Astrocyte (in vitro differentiated cells and primary cell): ENCODE measurements at regions not wholly inside any gene's neighbourhood (a gene's known extent, or its start where the extent isn't known, plus 50 kb on each side); places are given as distances from the start of the nearest gene placed in this dataset.

Experiments used
- DNase-seq: peaks from one replicate; pipeline ENCODE4 v3.0.0-alpha.2; 2010; ENCODE audit warnings: low read depth
- FAIRE-seq: peaks from 2 replicates; lab custom pipeline; 2011; peaks lifted over from hg19 to GRCh38; lab: Jason Lieb, UNC
- H2AFZ ChIP-seq: 2 replicates; pipeline ENCODE4 v1.6.0; 2012; ENCODE audit warnings: low read depth, low read length, inconsistent platforms
- H3K27ac ChIP-seq: 2 replicates; pipeline ENCODE4 v1.5.1; 2011; ENCODE audit warnings: low read depth, low read length, inconsistent platforms
- H3K27me3 ChIP-seq: 2 replicates; pipeline ENCODE4 v1.6.0; 2011; ENCODE audit warnings: low read length, inconsistent platforms; ENCODE audit not compliant: insufficient read depth
- H3K36me3 ChIP-seq: 2 replicates; pipeline ENCODE4 v1.5.1; 2011; ENCODE audit warnings: low read length, inconsistent platforms; ENCODE audit not compliant: insufficient read depth
- H3K4me1 ChIP-seq: 2 replicates; pipeline ENCODE4 v1.5.1; 2011; ENCODE audit warnings: low read length, inconsistent platforms; ENCODE audit not compliant: insufficient read depth
- H3K4me2 ChIP-seq: 2 replicates; pipeline ENCODE4 v1.6.0; 2012; ENCODE audit warnings: low read length, inconsistent platforms
- H3K4me3 ChIP-seq: 2 replicates; pipeline ENCODE4 v1.5.1; 2011; ENCODE audit warnings: low read depth, mild to moderate bottlenecking, low read length, inconsistent platforms; ENCODE audit not compliant: insufficient read depth
- H3K79me2 ChIP-seq: 2 replicates; pipeline ENCODE4 v1.6.0; 2012; ENCODE audit warnings: mild to moderate bottlenecking, low read length, inconsistent platforms; ENCODE audit not compliant: insufficient read depth
- H3K9ac ChIP-seq: 2 replicates; pipeline ENCODE4 v1.6.0; 2012; ENCODE audit warnings: mild to moderate bottlenecking, low read length, inconsistent platforms
- H3K9me3 ChIP-seq: 2 replicates; pipeline ENCODE4 v1.5.1; 2012; ENCODE audit warnings: low read depth, mild to moderate bottlenecking, low read length, inconsistent platforms; ENCODE audit not compliant: insufficient read depth
- H4K20me1 ChIP-seq: 2 replicates; pipeline ENCODE4 v1.6.0; 2012; ENCODE audit warnings: low read length, inconsistent platforms; ENCODE audit not compliant: insufficient read depth
- H3K27ac Mint-ChIP-seq: one replicate; pipeline ENCODE4 v1.8.0; 2021; ENCODE audit warnings: mild to moderate bottlenecking, mixed read lengths; ENCODE audit not compliant: unreplicated experiment
- H3K27me3 Mint-ChIP-seq: one replicate; pipeline ENCODE4 v1.8.0; 2021; ENCODE audit warnings: low read depth, mixed read lengths; ENCODE audit not compliant: unreplicated experiment
- H3K36me3 Mint-ChIP-seq: one replicate; pipeline ENCODE4 v1.8.0; 2021; ENCODE audit warnings: low read depth, mixed read lengths; ENCODE audit not compliant: unreplicated experiment
- H3K4me1 Mint-ChIP-seq: one replicate; pipeline ENCODE4 v1.8.0; 2021; ENCODE audit warnings: low read depth, mixed read lengths; ENCODE audit not compliant: unreplicated experiment
- H3K4me3 Mint-ChIP-seq: one replicate; pipeline ENCODE4 v1.8.0; 2021; ENCODE audit warnings: mild to moderate bottlenecking, moderate library complexity, mixed read lengths; ENCODE audit not compliant: unreplicated experiment
- H3K9me3 Mint-ChIP-seq: one replicate; pipeline ENCODE4 v1.8.0; 2021; ENCODE audit warnings: mild to moderate bottlenecking, mixed read lengths; ENCODE audit not compliant: unreplicated experiment
- EZH2 ChIP-seq: IDR thresholded peaks from 2 replicates; pipeline ENCODE4 v1.6.1; 2012; ENCODE audit warnings: mild to moderate bottlenecking, low read length, inconsistent platforms; ENCODE audit not compliant: insufficient read depth
- TF ChIP-seq, protein P1 (sequence below): IDR thresholded peaks from 2 replicates; pipeline ENCODE4 v1.5.1; 2011; ENCODE audit warnings: low read depth, mild to moderate bottlenecking, inconsistent platforms, low read length, moderate library complexity; ENCODE audit not compliant: insufficient read depth

DNA sequence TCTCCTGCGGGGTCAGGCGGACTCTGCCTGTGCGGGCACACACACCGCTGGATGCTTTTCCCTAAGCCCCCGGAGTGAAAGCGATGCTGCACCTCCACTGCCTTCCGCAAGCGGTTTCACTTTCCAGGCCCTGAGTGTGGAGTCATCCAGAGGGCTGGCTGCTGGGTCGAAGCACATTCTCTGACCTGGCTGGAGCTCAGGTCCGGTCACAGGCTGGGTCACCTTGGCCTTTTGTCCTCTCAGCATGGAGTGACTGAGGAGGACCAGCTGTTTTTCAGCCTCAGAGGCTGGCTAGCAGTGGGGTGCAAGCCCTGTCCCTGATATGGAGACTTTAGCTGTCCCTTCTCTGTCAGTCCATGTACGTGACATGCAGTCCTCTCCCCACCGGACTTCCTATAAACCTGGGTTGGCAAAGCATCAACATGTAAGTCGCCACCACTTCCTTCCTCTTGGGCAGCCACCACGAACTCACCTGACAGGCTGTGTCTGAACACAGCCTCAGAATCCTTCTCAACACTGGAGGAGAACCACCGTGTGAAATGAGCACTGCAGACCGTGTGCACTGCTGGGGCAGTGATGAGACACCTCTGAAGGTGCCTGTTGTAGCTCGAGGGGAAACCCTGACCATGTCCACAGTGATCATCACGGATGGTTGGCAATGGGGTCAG, 51.3 kb downstream of the GADD45G start:
- TF ChIP-seq, protein P1, sequence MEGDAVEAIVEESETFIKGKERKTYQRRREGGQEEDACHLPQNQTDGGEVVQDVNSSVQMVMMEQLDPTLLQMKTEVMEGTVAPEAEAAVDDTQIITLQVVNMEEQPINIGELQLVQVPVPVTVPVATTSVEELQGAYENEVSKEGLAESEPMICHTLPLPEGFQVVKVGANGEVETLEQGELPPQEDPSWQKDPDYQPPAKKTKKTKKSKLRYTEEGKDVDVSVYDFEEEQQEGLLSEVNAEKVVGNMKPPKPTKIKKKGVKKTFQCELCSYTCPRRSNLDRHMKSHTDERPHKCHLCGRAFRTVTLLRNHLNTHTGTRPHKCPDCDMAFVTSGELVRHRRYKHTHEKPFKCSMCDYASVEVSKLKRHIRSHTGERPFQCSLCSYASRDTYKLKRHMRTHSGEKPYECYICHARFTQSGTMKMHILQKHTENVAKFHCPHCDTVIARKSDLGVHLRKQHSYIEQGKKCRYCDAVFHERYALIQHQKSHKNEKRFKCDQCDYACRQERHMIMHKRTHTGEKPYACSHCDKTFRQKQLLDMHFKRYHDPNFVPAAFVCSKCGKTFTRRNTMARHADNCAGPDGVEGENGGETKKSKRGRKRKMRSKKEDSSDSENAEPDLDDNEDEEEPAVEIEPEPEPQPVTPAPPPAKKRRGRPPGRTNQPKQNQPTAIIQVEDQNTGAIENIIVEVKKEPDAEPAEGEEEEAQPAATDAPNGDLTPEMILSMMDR = no peak
- TF ChIP-seq EZH2 = no peak
- Histone ChIP-seq H3K9me3 (no peaks in the 10 kb centered on the region), H3K4me3 (no peak overlapping the region), H4K20me1 (no peaks in the 10 kb centered on the region), H3K4me1 (peaks cover 2% of the 10 kb centered on the region), H3K36me3 (no peaks in the 10 kb centered on the region), H3K27ac (no peak overlapping the region), H3K9ac (no peak overlapping the region), H3K4me2 (no peak overlapping the region), H2AFZ (no peak overlapping the region), H3K79me2 (no peaks in the 10 kb centered on the region), H3K27me3 (peaks cover 10% of the 10 kb centered on the region)
- FAIRE-seq (no peak), DNase-seq (no peak)
- H3K9me3 Mint-ChIP-seq = peaks cover 1% of the 10 kb centered on the region
- peaks cover 65% of the 10 kb centered on the region for H3K27me3 Mint-ChIP-seq
- H3K4me3 Mint-ChIP-seq = no peak overlapping the region
- H3K4me1 Mint-ChIP-seq = peaks cover 7% of the 10 kb centered on the region
- no peaks in the 10 kb centered on the region for H3K36me3 Mint-ChIP-seq
- H3K27ac Mint-ChIP-seq = no peak overlapping the region

DNA sequence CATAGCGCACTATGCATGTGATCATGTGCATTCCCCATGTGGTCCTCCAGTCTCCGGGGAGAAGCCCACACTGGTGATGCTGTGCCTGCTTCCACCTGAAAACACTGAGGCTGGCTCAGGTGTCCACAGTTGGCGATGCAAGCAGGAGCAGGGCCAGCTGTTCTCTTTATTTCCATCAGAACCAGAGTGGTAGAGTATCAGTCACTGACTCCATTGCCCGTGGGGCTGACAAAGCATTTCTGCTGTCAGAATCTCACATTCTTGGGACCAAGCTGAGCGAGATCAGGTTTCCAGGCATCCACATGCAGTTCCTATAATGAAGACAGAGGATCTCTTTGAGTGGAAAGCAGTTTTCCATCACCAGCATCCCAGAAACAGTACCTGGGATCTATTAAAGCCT, 52.5 kb downstream of the GADD45G start:
- Mint-ChIP-seq H3K27ac (no peak overlapping the region), H3K9me3 (peaks cover 1% of the 10 kb centered on the region), H3K27me3 (peaks cover 57% of the 10 kb centered on the region), H3K36me3 (no peaks in the 10 kb centered on the region), H3K4me3 (no peak overlapping the region), H3K4me1 (peaks cover 13% of the 10 kb centered on the region)
- H4K20me1 ChIP-seq = no peaks in the 10 kb centered on the region
- no peak overlapping the region for H3K9ac ChIP-seq
- no peak overlapping the region for H3K4me3 ChIP-seq
- H3K27me3 ChIP-seq = peaks cover 3% of the 10 kb centered on the region
- no peak for DNase-seq
- FAIRE-seq = no peak
- no peak overlapping the region for H3K27ac ChIP-seq
- H3K4me1 ChIP-seq = peaks cover 12% of the 10 kb centered on the region
- H3K79me2 ChIP-seq = no peaks in the 10 kb centered on the region
- no peaks in the 10 kb centered on the region for H3K9me3 ChIP-seq
- no peak for TF ChIP-seq EZH2
- TF ChIP-seq, protein P1 = no peak
- no peak overlapping the region for H3K4me2 ChIP-seq
- H3K36me3 ChIP-seq = no peaks in the 10 kb centered on the region
- H2AFZ ChIP-seq = no peak overlapping the region

DNA sequence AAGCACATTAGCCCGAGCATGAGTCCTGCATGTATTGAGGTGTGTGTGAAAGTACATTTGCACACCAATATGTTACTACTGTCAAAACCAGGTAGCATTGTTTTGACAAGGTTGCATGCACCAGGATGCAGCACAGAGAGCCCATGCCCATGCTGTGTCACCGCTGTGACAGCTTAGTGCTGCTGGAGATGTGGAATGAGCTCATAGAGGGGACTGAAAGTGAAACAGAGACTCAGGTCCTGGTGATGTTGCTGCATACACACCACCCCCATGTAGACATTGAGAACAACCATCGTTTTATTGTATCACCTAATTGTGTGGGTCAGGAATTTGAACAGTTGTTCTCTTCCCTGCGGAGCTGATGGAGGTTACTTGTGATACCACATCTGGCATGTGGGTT, 53.0 kb downstream of the GADD45G start:
- Histone ChIP-seq H4K20me1 (no peaks in the 10 kb centered on the region), H3K4me3 (no peak overlapping the region), H2AFZ (no peak overlapping the region), H3K4me2 (no peak overlapping the region), H3K9me3 (no peaks in the 10 kb centered on the region), H3K36me3 (no peaks in the 10 kb centered on the region), H3K27me3 (peaks cover 3% of the 10 kb centered on the region), H3K9ac (no peak overlapping the region), H3K79me2 (no peaks in the 10 kb centered on the region), H3K4me1 (peaks cover 13% of the 10 kb centered on the region), H3K27ac (no peak overlapping the region)
- Mint-ChIP-seq H3K27me3 (peaks cover 57% of the 10 kb centered on the region), H3K27ac (no peak overlapping the region), H3K4me3 (no peak overlapping the region), H3K4me1 (peaks cover 13% of the 10 kb centered on the region), H3K36me3 (no peaks in the 10 kb centered on the region), H3K9me3 (peaks cover 1% of the 10 kb centered on the region)
- DNase-seq (no peak), FAIRE-seq (no peak)
- TF ChIP-seq EZH2 = no peak
- TF ChIP-seq, protein P1 = no peak
